Trophoblast cell (in vitro differentiated cells and primary cell): ENCODE measurements at regions not wholly inside any gene's neighbourhood (a gene's known extent, or its start where the extent isn't known, plus 50 kb on each side); places are given as distances from the start of the nearest gene placed in this dataset.

ENCODE experiments used
- DNase-seq, 2 donors: peaks; one replicate each; pipeline ENCODE4 v3.0.0-alpha.2; 2016
- H2AFZ ChIP-seq: 2 replicates; pipeline ENCODE4 v1.6.1; 2013; ENCODE audit warnings: low read length, moderate library complexity, mild to moderate bottlenecking; ENCODE audit not compliant: insufficient read depth, poor library complexity
- H2AK5ac ChIP-seq: 2 replicates; pipeline ENCODE4 v1.6.1; 2013; ENCODE audit warnings: mild to moderate bottlenecking, low read length
- H2BK120ac ChIP-seq: 2 replicates; pipeline ENCODE4 v1.6.1; 2013; ENCODE audit warnings: low read length, mild to moderate bottlenecking, moderate library complexity; ENCODE audit not compliant: insufficient read depth, poor library complexity
- H2BK12ac ChIP-seq: 2 replicates; pipeline ENCODE4 v1.6.1; 2013; ENCODE audit warnings: mild to moderate bottlenecking, low read length, moderate library complexity
- H2BK5ac ChIP-seq: 2 replicates; pipeline ENCODE4 v1.6.1; 2013; ENCODE audit warnings: low read length, low read depth, moderate library complexity, mild to moderate bottlenecking; ENCODE audit not compliant: poor library complexity
- H3K14ac ChIP-seq: 2 replicates; pipeline ENCODE4 v1.6.1; 2013; ENCODE audit warnings: mild to moderate bottlenecking, low read length
- H3K18ac ChIP-seq: 2 replicates; pipeline ENCODE4 v1.6.1; 2013; ENCODE audit warnings: mild to moderate bottlenecking, low read length
- H3K23ac ChIP-seq: 2 replicates; pipeline ENCODE4 v1.6.1; 2013; ENCODE audit warnings: low read length
- H3K27ac ChIP-seq: 2 replicates; pipeline ENCODE4 v1.5.1; 2013; ENCODE audit warnings: low read depth, mild to moderate bottlenecking, inconsistent platforms, low read length, moderate library complexity
- H3K27me3 ChIP-seq: 2 replicates; pipeline ENCODE4 v1.6.1; 2013; ENCODE audit warnings: inconsistent platforms, mild to moderate bottlenecking, low read length, moderate library complexity; ENCODE audit not compliant: insufficient read depth
- H3K36me3 ChIP-seq, 2 experiments: 1 replicate in 1 of 2; 2 replicates in 1 of 2; pipeline ENCODE4 v1.6.1; 2013; ENCODE audit warnings: low read length in 2 of 2, mild to moderate bottlenecking in 2 of 2, moderate library complexity in 1 of 2; ENCODE audit not compliant: insufficient read depth in 2 of 2, control insufficient read depth in 1 of 2
- H3K4ac ChIP-seq: 2 replicates; pipeline ENCODE4 v1.6.1; 2013; ENCODE audit warnings: low read depth, mild to moderate bottlenecking, low read length, moderate library complexity
- H3K4me1 ChIP-seq, 2 experiments: 1 replicate in 1 of 2; 2 replicates in 1 of 2; pipeline ENCODE4 v1.6.1; 2013; ENCODE audit warnings: low read length in 2 of 2, mild to moderate bottlenecking in 2 of 2, moderate library complexity in 1 of 2; ENCODE audit not compliant: insufficient read depth in 2 of 2, control insufficient read depth in 1 of 2
- H3K4me2 ChIP-seq: 2 replicates; pipeline ENCODE4 v1.6.1; 2013; ENCODE audit warnings: inconsistent platforms, mild to moderate bottlenecking, low read length, moderate library complexity
- H3K4me3 ChIP-seq: 2 replicates; pipeline ENCODE4 v1.5.1; 2013; ENCODE audit warnings: mild to moderate bottlenecking, low read depth, low read length, inconsistent platforms
- H3K79me1 ChIP-seq: one replicate; pipeline ENCODE4 v1.6.1; 2013; ENCODE audit warnings: low read length
- H3K79me2 ChIP-seq: 2 replicates; pipeline ENCODE4 v1.6.1; 2013; ENCODE audit warnings: low read length, mild to moderate bottlenecking; ENCODE audit not compliant: control insufficient read depth, insufficient read depth, poor library complexity
- H3K9ac ChIP-seq: 2 replicates; pipeline ENCODE4 v1.6.1; 2013; ENCODE audit warnings: mild to moderate bottlenecking, low read length
- H3K9me3 ChIP-seq: 2 replicates; pipeline ENCODE4 v1.6.1; 2013; ENCODE audit warnings: low read depth, mild to moderate bottlenecking, control low read depth, inconsistent platforms, low read length; ENCODE audit not compliant: insufficient read depth
- H4K12ac ChIP-seq: 2 replicates; pipeline ENCODE4 v1.6.1; 2013; ENCODE audit warnings: low read depth, mild to moderate bottlenecking, low read length, moderate library complexity
- H4K8ac ChIP-seq: 2 replicates; pipeline ENCODE4 v1.6.1; 2013; ENCODE audit warnings: low read depth, mild to moderate bottlenecking, low read length, moderate library complexity
- H4K91ac ChIP-seq: one replicate; pipeline ENCODE4 v1.6.1; 2013; ENCODE audit warnings: low read depth, mild to moderate bottlenecking, low read length, moderate library complexity
- WGBS: extraction: QIAGEN DNeasy Blood & Tissue Kit; methylation state at CpG from one replicate; pipeline ENCODE4 v1.1.7; 2013; ENCODE audit warnings: missing lambda C conversion rate; ENCODE audit not compliant: insufficient read length, insufficient coverage; ENCODE audit errors: extremely low coverage; 5-methylcytosine and 5-hydroxymethylcytosine counted together

- Histone ChIP-seq H3K79me2 (no peaks in the 10 kb centered on the region), H2AK5ac (peak overlapping the region; percentile 55), H3K27me3 (no peaks in the 10 kb centered on the region), H3K4ac (peak overlapping the region; percentile 22), H3K4me1 (peaks cover 39 to 41% of the 10 kb centered on the region in 2 experiments), H3K23ac (no peak overlapping the region), H3K27ac (peak overlapping the region; percentile 64), H3K36me3 (no peaks in the 10 kb centered on the region), H3K79me1 (peaks cover 38% of the 10 kb centered on the region), H2BK120ac (peak overlapping the region; percentile 59), H3K4me3 (no peak overlapping the region), H3K9me3 (no peaks in the 10 kb centered on the region), H3K14ac (peak overlapping the region; percentile 45), H2AFZ (peak overlapping the region; percentile 26), H4K12ac (no peak overlapping the region), H4K91ac (peak overlapping the region; percentile 72), H2BK12ac (peak overlapping the region; percentile 62), H3K9ac (no peak overlapping the region), H3K4me2 (peak overlapping the region; percentile 13), H2BK5ac (peak overlapping the region; percentile 78), H3K18ac (peak overlapping the region; percentile 52), H4K8ac (peak overlapping the region; percentile 40)
- DNase-seq = peak in 1 of 2 donors; percentile 42
- WGBS = no CpG with 5 or more reads among the region's 12 CpGs
Measured at GRCh38 chr15:70292076-70292760, 194.5 kb upstream of the TLE3 start.

- Histone ChIP-seq H3K18ac (peak overlapping the region; percentile 78), H3K79me1 (peaks cover 38% of the 10 kb centered on the region), H4K12ac (no peak overlapping the region), H2BK5ac (peak overlapping the region; percentile 78), H4K91ac (peak overlapping the region; percentile 95), H3K79me2 (no peaks in the 10 kb centered on the region), H3K9ac (no peak overlapping the region), H3K27me3 (no peaks in the 10 kb centered on the region), H3K14ac (peak overlapping the region; percentile 72), H3K27ac (peak overlapping the region; percentile 64), H3K4me2 (peak overlapping the region; percentile 13), H3K4ac (peak overlapping the region; percentile 67), H2BK12ac (peak overlapping the region; percentile 89), H3K9me3 (no peaks in the 10 kb centered on the region), H2AK5ac (peak overlapping the region; percentile 87), H3K4me1 (peaks cover 39 to 41% of the 10 kb centered on the region in 2 experiments), H3K23ac (no peak overlapping the region), H3K36me3 (no peaks in the 10 kb centered on the region), H4K8ac (peak overlapping the region; percentile 68), H3K4me3 (no peak overlapping the region), H2AFZ (no peak overlapping the region), H2BK120ac (peak overlapping the region; percentile 89)
- no CpG with 5 or more reads among the region's 10 CpGs for WGBS
- peak; percentile 57 to 71 for DNase-seq
Measured at GRCh38 chr15:70291305-70292075, 193.8 kb upstream of the TLE3 start.

- H4K12ac ChIP-seq = no peak overlapping the region
- no peak overlapping the region for H2AFZ ChIP-seq
- H3K36me3 ChIP-seq = no peaks in the 10 kb centered on the region
- H3K9ac ChIP-seq = no peak overlapping the region
- peaks cover 39 to 41% of the 10 kb centered on the region in 2 experiments for H3K4me1 ChIP-seq
- H3K4me2 ChIP-seq = no peak overlapping the region
- H3K79me1 ChIP-seq = peaks cover 38% of the 10 kb centered on the region
- H4K8ac ChIP-seq = peak overlapping the region; percentile 20
- peak in 1 of 2 donors; percentile 21 for DNase-seq
- peak overlapping the region; percentile 37 for H3K4ac ChIP-seq
- H2AK5ac ChIP-seq = peak overlapping the region; percentile 46
- H2BK12ac ChIP-seq = peak overlapping the region; percentile 89
- no peaks in the 10 kb centered on the region for H3K79me2 ChIP-seq
- no peak overlapping the region for H3K23ac ChIP-seq
- H3K18ac ChIP-seq = peak overlapping the region; percentile 18
- peak overlapping the region; percentile 89 for H2BK120ac ChIP-seq
- no peaks in the 10 kb centered on the region for H3K9me3 ChIP-seq
- H3K4me3 ChIP-seq = no peak overlapping the region
- WGBS = no CpG with 5 or more reads among the region's 6 CpGs
- peak overlapping the region; percentile 32 for H3K14ac ChIP-seq
- peak overlapping the region; percentile 55 for H3K27ac ChIP-seq
- H2BK5ac ChIP-seq = peak overlapping the region; percentile 70
- H3K27me3 ChIP-seq = no peaks in the 10 kb centered on the region
- peak overlapping the region; percentile 95 for H4K91ac ChIP-seq
Measured at GRCh38 chr15:70290708-70291107, 193.0 kb upstream of the TLE3 start.

GRCh38 chr15:70289191-70289955, 191.7 kb upstream of the TLE3 start:
- no peak overlapping the region for H3K23ac ChIP-seq
- no peaks in the 10 kb centered on the region for H3K9me3 ChIP-seq
- H3K9ac ChIP-seq = no peak overlapping the region
- H4K8ac ChIP-seq = no peak overlapping the region
- no peak overlapping the region for H3K4ac ChIP-seq
- H3K36me3 ChIP-seq = no peaks in the 10 kb centered on the region
- peaks cover 39 to 41% of the 10 kb centered on the region in 2 experiments for H3K4me1 ChIP-seq
- no peak overlapping the region for H3K4me3 ChIP-seq
- no peak overlapping the region for H3K18ac ChIP-seq
- peak overlapping the region; percentile 81 for H2BK12ac ChIP-seq
- H4K12ac ChIP-seq = no peak overlapping the region
- H3K79me1 ChIP-seq = peaks cover 36% of the 10 kb centered on the region
- WGBS = no CpG with 5 or more reads among the region's 8 CpGs
- H3K27me3 ChIP-seq = no peaks in the 10 kb centered on the region
- peak overlapping the region; percentile 32 for H2BK5ac ChIP-seq
- peak; percentile 98 to 99 for DNase-seq
- peak overlapping the region; percentile 5 for H2BK120ac ChIP-seq
- no peaks in the 10 kb centered on the region for H3K79me2 ChIP-seq
- no peak overlapping the region for H2AK5ac ChIP-seq
- H3K14ac ChIP-seq = no peak overlapping the region
- peak overlapping the region; percentile 82 for H3K27ac ChIP-seq
- H4K91ac ChIP-seq = peak overlapping the region; percentile 72
- H2AFZ ChIP-seq = no peak overlapping the region
- H3K4me2 ChIP-seq = peak overlapping the region; percentile 15
